IPS-NIHi11 (cell line): ENCODE measurements at regions not wholly inside any gene's neighbourhood (a gene's known extent, or its start where the extent isn't known, plus 50 kb on each side); places are given as distances from the start of the nearest gene placed in this dataset.
"Not testable (repeated sequence)": the region's sequence is repeated elsewhere in the genome, so short reads cannot be mapped to it uniquely, and the experiment has no call there.

ENCODE experiments used
- DNase-seq: peaks from one replicate; pipeline ENCODE4 v3.0.0; 2012; ENCODE audit warnings: mixed read lengths, low spot score

DNA sequence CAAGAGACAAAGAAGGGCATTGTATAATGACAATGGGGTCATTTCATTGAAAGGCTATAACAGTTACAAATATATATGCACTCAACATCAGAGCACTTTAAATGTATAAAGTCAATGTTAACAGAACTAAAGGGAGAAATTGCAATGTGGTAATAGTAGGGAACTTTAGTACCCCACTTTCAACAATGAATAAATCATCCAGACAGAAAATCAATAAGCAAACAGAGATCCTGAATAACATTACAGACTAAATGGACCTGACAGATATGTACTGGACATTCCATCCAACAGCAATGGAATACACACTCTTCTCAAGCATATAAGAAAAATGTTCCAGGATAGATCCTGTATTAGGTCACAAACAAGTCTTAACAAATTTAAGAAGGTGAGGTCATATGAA, 90.5 kb upstream of the ALKAL2 start:
- DNase-seq: no peak

DNA sequence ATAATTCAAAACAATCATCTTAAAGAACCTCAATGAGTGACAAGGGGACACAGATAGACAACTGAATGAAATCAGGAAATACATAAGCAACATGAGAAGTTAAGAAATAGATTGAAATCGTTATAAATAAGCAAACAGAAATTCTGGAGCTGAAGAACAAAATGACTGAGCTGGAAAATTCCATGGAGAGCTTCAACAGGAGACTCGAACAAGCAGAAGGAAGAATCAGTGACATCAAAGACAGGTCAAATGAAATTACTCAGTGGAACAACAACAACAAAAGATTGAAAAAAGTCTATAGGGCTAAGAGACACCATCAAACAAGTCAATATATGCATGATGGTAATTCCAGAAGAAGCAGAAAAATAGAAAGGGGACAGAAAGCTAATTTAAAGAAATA, 89.5 kb upstream of the ALKAL2 start:
- no peak for DNase-seq

DNA sequence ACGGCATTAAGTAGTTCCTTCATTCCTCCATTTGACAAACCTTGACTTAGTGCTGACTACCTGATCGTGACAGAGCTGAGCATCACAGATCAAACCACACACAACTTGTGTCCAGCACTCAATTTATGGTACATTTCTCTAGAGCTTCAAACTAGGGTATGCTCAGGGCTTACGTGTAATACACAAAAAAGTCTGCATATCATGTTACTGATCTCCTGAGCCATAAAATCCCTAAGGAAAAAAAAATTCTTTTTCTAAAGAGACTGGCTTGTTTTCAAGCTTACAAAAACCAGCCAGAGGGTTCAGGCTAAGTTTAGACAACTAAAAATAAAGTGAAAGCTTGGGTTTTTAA, 88.0 kb upstream of the ALKAL2 start:
- no peak for DNase-seq

DNA sequence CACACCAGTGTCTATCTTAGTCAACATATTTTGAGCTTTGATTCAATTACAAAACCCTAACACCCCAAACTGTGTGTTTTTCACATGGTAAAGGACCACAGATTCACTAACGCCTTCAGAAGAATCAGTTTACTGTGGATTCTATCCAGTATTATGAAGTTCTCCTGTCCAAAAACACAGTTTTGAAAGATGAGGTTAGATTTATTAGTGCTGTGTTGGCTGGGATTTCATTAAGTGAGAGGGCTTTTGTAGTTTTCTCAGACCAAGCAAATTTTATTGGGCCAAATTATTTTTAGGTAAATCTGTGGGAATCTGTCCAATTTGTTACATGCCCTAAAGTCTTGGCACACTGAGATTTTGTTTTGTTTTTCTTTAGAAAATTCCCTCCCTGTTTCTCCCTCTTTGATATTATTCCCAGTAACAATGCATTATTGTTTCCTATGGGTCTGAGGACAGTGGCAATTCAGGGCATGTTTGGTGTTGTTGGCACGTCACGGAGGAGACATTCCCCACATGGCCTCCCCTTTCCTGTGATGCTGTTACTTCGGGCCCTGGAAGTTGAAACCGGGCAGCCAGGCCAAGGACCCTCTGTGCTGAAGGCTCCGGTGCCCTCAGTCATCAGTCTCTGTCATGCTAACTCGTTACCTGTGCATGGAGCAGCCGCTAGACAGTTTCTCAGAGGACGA, 87.5 kb upstream of the ALKAL2 start:
- DNase-seq: no peak

DNA sequence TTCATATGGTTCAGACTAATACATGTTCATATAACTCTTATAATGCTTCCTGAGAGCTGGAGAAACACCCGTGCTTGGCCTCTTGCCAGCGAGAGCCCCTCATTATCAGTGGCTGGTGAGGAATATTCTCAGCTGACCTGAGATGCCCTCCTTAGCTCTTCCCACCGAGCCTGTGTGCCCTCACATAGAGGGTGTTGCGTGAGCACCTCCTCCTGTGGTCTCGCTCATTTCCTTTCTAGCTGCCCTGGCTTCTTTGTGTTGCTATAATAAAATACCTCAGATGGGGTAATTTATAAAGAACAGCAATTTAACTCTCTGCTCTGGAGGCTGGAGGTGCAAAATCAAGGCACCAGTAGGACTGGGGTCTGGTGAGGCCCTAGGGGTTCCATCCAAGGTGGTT, 80.5 kb upstream of the ALKAL2 start:
- DNase-seq: no peak

DNA sequence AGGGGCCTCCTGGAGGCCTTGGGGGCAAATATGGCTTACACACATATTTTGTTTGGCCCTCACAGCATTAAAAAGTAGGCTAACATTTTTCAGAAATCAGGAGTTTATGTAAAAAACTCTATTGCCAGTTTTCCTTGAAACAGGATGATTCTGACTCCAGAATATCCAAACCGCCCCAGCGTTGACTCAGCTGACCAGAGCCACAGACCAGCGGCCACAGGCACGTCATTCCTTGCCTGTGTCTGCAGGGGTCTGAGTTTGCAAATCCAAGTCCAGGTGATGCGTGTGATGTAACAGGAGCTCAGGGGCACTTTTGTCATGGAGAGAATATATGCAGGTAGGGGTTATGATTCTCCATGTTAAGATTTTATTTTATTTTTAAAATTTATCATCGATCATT, 79.4 kb upstream of the ALKAL2 start:
- no peak for DNase-seq

DNA sequence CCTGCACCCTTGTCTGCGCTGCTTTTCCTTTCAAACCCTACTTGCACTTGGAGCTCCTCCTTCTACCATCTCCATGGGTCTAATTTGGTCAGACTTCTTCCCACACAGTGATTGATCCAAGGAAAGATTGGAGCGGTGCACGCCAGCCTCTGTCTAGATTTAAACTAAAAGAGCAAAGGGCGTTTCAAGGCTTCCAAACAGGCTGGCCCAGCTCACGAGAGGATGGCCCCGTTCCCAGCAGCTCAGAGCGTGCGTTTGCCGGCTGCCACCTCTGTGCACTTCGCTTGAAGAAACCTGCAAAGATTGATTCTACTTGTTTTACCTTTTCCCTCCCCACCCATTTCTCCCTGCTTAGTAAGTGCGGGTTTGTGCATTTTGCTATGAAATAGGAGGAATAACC, 78.8 kb upstream of the ALKAL2 start:
- DNase-seq: no peak

DNA sequence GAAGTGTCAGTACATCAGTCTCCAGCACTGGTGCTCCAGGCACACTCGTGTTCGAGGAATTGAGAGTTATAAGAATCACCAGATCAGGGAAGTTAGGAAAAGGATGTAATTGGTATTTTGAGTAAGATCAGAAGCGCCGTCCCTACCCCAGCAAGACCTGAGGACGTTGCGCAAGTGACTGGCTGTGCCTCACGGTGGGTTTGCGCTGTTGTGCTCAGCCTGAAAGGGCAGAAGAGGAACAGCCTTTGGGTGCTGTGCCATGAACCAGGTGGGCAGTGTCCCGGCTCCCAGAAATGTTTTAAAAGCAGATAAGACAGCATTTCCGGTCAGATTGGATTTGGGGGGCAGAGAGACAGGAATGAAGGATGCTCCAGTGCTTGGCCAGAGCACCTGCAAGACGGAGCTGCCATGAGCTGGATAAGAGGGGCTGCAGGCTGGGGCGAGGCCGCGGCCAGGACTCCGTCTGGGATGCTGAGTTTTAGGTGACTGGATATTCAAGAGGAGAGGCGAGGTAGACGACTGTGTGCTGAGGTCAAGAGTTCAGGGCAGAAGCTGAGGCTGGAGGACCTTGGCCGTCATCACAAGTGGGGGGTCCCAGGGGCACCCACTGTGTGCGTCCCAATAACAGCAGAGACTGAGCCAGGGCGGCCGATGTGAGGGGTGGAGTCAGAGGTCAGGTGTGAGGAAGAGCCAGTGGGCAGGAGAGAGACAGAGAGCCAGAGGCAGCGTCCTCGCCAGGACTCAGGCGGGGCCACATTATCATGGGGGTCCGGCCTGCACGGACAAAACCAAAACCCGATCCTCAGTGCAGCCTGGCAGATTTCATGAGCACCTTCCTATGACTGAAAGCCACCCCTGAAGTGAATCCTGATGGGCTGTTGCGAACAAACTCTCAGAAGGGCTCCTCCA, 77.7 kb upstream of the ALKAL2 start:
- DNase-seq: no peak

DNA sequence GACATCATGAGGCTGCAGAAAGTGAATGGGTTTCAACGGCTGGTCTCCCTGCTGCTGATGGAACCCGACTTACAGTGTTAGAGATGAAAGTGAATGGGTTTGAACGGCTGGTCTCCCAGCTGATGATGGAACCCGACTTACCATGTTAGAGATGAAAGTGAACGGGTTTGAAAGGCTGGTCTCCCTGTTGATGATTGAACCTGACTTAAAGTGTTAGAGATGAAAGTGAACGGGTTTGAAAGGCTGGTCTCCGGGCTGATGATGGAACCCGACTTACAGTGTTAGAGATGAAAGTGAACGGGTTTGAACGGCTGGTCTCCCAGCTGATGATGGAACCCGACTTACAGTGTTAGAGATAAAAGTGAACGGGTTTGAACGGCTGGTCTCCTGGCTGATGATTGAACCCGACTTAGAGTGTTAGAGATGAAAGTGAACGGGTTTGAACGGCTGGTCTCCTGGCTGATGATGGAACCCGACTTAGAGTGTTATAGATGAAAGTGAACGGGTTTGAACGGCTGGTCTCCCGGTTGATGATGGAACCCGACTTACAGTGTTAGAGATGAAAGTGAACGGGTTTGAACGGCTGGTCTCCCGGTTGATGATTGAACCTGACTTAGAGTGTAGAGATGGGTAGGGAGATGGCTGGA, 76.1 kb upstream of the ALKAL2 start:
- no peak for DNase-seq

DNA sequence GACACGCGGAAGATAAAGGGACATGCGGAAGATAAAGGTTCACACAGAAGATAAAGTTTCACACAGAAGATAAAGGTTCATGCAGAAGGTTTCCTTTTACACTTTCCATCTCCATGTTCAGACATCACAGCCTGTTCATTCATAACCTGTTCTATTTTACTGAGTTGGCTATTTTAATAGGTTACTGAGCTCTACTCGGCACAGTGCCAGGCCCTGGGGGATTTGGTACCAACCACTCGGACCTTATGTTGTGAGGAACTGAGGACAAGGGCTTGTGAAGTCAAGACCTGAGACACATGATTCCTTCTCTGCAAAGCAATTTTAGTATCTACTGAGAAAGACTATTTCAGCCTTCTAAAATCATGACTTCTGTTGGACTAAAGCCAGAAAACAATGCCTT, 75.0 kb upstream of the ALKAL2 start:
- DNase-seq: no peak

DNA sequence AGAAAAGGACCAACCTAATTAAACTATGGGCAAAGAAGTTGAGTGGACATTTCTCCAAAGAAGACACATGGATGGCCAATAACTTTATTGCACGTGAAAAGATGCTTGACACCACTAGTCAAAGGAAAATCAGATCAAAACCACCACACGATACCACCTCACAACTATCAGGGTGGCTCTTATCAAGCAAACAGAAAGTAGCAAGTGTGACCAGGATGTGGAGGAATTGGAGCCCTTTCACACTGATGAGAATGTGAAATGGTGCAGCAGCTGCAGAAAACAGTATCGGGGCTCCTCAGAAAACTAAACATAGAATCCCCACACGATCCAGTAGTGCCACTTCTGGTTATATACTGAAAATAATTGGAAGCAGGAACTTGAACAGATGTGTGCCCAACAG, 72.2 kb upstream of the ALKAL2 start:
- DNase-seq: no peak

DNA sequence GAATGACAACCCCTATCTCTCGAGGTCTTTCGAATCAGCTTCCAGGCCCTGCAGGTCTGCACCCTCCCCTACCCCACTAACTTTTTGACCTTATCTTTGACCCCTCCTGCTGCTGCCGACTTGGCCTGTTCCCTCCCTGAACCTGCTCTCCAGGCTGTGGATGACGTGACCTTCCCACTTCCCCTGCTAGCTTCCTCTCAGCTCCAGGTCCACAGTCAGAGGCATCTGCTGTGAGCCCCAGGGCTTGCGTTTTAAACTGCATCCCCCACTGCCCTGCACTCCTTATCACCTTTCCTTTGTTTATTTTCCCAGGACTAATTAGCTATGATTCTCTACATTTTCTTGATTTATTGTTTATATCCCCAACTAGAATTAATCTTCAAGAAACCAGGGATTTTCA, 71.2 kb upstream of the ALKAL2 start:
- DNase-seq: no peak

DNA sequence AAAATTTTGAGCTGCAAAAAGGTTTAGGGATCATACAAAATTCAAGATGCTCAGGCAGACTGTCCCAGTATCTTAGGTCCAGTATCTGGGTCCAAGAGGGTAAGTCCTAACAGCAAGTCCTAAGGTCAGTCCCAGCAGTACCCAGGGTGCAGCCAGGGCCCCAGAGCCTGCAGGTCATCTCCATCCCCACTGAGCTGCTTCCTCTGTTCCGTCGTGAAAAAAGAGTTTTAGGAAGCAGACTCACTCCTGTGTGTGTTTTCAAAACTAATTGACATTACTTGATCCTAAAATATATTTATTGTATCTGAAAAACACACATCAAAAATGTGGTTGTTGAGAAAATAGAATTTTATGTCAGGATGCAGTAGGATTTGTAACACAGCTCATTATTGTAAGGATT, 69.9 kb upstream of the ALKAL2 start:
- DNase-seq: no peak

DNA sequence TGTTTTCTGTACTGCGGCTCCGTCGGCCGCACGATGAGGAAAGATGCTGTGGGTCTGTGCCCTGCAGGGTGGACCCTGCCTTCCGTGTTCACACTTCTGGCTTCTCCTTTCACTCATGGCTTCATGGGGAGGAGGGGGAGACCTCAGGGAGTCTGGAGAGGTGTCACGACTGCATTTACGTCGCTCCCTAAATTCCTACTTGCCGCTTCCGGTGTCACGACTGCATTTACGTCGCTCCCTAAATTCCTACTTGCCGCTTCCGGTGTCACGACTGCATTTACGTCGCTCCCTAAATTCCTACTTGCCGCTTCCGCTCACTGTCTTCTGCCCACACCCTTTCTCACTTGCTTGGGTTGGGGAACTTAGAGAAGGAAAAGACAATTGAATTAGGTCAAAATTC, 68.4 kb upstream of the ALKAL2 start:
- not testable (repeated sequence) for DNase-seq

DNA sequence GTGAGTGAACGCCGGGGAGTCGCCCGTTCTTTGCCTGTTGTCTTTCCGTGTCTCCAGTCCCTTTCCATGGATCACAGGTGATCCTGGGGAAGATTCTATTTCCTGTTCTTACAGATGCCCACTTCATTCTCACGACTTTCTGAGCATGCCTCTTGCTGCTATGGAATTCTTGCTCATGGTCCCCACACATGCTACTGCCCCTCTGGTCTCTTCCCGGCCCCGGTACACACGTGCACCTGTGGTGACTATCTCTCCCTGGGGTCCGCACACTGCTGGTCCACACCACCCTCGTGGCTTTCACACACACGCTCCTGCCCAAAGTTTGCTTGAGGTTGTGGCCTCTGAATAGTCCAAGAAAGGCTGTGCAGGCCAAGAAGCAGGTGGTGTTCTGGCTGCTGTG, 67.9 kb upstream of the ALKAL2 start:
- DNase-seq: no peak

DNA sequence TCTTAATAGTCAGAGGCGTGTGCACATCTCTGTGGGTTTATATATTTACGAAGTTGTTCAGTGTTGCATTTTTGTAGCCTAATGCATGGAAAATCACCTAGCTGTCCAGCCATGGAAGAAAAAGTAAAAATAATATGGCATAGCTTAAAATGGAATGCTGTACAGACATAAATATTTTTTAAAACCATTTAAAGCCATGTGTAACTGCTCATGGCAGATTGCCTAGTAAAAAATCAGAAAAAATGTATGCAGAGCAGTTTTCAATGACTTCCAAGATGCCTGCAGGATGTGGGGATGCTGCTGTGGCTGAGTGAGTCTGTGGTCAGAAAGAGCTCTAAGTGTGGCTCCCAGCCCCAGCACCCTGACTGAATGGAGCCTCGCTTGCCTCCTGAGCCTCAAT, 64.8 kb upstream of the ALKAL2 start:
- no peak for DNase-seq

DNA sequence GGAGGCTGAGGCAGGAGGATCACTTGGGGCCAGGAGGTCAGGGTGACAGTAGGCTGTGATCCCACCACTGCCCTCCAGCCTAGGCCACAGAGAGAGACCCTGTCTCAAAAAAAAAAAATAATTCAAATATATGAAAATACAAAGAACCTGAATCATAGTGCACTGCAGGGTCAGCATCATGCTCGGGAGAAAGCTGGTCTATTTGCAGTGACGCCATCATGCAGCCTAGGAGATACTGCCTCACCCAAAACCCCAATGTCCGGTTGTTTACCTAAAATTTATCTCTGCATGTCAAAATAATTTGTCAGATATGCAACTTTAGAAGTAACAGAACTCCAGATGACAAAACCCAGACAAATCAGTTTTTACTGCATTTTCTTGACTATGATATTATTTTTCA, 61.5 kb upstream of the ALKAL2 start:
- no peak for DNase-seq

DNA sequence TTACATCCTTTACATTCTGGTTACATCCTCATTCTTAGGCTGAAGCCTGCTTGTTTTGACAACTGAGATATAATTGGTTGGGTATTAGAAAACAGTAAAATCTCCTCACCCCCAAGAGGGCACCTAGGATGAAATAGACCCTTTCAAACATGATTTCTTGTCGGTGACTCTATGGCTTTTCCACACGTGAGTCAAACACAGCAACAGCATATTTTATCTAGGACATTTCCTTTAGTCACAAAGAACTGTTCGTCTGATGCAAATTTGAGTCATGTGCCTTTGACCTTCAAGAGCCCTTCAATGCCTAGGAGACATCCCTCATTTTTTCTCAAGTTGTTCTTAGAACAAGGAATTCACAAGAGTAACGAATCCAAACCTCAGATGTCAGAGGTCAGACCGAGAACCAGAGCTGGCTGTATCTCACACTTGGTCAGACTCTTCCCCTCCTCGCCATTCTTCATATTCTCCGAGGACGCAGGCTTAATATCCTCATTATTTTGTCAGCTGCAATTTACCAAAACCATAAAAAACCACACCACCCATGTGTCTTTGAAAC, 60.5 kb upstream of the ALKAL2 start:
- no peak for DNase-seq

DNA sequence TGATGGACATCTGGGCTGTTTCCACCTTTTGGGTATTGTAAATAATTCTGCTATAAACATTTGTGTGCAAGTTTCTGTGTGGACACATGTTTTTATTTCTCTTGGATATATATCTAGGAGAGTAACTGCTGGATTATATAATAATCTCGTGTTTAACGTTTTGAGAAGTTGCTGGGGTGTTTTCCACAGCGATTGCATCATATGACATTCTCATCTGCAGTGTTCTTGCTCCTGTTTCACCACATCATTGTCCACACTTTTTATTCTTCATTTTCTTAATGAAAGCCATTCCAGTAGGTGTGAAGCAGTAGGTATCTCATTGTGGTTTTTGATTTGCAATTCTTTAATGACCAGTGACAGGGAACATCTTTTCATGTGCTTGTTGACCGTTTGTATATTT, 56.9 kb upstream of the ALKAL2 start:
- DNase-seq: no peak

DNA sequence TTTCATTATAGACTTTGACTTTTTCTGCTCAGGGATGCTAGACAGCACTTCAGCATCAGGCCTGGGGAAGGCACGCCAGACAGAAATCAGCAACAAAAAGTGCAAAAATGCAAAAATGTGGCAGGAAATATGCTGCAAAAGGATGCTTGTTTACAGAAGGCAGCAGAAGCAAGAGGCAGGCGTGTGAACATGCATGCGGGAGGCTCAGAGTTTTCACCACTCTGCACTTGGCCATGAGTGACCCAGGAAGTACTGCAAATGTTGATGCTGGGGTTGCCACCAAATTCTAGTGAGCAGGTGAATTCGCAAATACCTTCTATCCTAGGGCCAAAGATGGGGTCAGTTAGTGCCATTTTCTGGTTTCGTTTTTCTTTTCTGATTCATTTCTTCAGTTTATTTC, 55.5 kb upstream of the ALKAL2 start:
- no peak for DNase-seq

DNA sequence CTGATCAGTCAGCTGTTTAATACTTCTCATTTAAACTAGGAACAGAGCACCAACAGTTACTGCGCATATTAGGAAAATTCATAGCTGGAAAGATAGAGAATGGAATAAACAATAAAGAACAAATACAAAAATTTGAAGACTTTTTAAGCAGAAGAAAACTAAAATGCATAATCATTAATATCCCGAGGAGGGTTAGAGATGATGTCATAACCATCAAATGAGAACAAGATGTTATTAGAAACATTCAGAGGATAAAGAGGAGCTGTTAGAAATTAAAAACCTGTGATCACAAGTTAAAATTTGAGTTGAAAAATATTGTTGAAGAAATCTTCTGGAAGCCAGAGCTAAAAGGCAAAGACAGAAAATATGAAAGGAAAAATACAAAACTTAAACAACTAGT, 54.0 kb upstream of the ALKAL2 start:
- DNase-seq: no peak

DNA sequence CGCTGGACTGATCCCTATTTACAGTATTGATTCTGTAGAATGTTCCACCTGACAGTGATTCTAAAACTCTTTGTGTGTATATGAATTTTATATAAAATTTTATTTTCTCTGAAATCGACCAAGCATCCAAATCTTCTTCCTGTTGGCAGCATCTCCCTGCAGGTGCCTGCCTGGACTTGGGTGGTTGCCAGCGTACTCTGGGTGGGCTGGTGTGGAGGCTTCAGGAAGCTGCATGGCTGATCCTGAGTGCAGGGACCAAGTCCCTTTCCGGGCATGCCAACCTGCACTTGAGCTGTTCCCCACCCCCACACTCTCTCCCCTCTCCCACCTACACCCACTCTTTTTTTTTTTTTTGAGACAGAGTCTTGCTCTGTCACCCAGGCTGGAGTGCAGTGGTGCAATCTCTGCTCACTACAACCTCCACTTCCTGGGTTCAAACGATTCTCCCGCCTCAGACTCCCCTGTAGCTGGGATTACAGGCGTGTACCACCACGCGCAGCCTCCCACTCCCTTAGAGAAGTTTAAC, 53.2 kb upstream of the ALKAL2 start:
- no peak for DNase-seq
